T-helper 1 cell (primary cell): ENCODE measurements at regions not wholly inside any gene's neighbourhood (a gene's known extent, or its start where the extent isn't known, plus 50 kb on each side); places are given as distances from the start of the nearest gene placed in this dataset.
"Not testable (repeated sequence)": the region's sequence is repeated elsewhere in the genome, so short reads cannot be mapped to it uniquely, and the experiment has no call there.

Experiments
- DNase-seq, 5 donors: peaks; one replicate each; pipeline ENCODE4 v3.0.0-alpha.2; 2012 to 2020

- no peak for DNase-seq
Observed at GRCh38 chr4:24236532-24236931, 346.7 kb upstream of the PPARGC1A start.

GRCh38 chr4:24236120-24236519 lies 346.3 kb upstream of the PPARGC1A start:
- DNase-seq: no peak

- no peak for DNase-seq
Observed at GRCh38 chr4:24235618-24236017, 345.8 kb upstream of the PPARGC1A start.

DNA sequence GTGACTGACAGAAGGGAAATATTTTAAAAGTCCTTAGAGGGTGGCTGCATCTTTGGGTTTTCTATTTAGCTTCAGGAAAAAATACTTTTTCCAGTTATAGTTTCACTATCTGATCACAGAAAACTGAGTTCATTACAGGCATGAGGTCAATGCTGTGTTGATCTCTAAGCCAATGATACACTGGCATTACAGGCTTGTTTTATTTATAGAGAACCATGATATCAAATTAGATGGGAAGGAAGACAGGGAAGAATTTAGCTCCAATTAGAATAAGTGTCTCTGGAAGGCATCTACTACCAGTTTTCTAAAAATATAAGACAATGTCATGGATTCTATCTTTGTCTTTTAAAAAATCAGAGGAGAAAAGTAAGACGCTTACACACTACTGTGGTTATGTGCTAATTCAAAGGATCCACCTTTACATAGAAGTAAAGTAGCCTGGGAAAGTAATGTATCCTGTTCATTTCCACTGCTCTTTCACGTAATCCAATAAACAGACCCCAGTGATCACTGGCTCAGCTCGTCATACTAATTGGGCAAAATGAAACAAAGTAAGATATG lies 344.5 kb upstream of the PPARGC1A start:
- DNase-seq: no peak

DNA sequence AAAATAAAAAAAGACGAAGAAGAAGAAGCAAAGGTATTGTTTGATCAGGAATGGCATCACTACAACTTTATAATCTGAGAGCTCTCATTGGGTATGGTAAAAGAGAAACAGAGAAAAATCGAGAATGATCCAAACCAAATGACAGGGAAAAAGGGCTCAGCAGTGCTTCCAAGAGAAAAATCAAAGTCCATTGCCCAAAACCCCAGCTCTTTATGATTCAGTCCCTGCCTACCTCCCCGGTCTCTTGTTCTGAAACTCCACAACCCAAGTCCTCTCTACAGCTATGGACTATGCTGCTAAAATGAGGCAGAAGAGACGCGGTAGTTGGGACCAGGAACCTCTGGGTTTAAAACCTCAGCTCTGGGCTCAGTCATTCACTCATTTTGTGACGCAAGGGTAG lies 341.1 kb upstream of the PPARGC1A start:
- no peak for DNase-seq

GRCh38 chr4:24229978-24230377 lies 340.1 kb upstream of the PPARGC1A start:
- no peak for DNase-seq

- no peak for DNase-seq
Observed at GRCh38 chr4:24228692-24229091, 338.8 kb upstream of the PPARGC1A start.

GRCh38 chr4:24226667-24227066 lies 336.8 kb upstream of the PPARGC1A start:
- DNase-seq: no peak

- DNase-seq: no peak
Observed at GRCh38 chr4:24226023-24226422, 336.2 kb upstream of the PPARGC1A start.

- no peak for DNase-seq
Observed at GRCh38 chr4:24224446-24224845, 334.6 kb upstream of the PPARGC1A start.

- no peak for DNase-seq
Observed at GRCh38 chr4:24219209-24219608, 329.4 kb upstream of the PPARGC1A start.

- DNase-seq: no peak
Observed at GRCh38 chr4:24218566-24218965, 328.7 kb upstream of the PPARGC1A start.

DNA sequence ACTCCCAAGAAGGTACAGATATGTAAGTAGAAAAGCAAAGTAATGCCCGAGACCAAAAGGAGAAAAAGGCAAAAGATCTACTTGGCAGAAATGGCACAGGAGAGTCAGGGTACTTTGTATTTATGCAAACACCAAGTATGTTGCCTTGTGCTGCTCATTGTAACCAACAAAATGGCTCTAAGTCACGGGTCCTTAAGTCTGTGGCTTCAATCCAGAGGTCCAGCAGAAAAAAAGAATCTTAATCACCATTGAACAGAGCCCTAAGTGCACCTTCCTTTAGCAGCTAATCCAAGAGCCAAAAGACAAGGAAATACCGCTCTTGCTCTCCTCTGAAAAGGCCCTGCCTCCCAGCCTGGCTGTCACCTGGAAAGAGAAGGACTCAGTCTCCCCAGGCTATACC lies 324.9 kb upstream of the PPARGC1A start:
- no peak for DNase-seq

DNA sequence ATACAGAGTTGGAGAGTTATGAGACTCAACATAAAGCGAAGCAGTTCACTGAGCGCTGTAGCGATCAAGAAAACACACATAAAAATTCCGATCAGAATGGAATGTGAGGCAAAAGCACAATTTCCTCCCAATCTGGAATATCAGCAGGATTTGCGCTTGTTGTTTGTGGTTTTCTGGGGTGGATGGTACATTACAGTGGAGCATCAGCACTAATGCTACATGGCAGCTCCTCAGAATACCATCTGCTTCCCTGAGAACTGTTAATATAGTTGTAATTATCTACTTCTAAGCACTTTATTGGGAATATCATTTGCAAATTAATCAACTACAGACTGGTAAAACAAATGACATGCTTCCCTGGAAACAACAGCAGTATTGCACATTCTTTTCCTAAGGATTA lies 324.1 kb upstream of the PPARGC1A start:
- DNase-seq: no peak

DNA sequence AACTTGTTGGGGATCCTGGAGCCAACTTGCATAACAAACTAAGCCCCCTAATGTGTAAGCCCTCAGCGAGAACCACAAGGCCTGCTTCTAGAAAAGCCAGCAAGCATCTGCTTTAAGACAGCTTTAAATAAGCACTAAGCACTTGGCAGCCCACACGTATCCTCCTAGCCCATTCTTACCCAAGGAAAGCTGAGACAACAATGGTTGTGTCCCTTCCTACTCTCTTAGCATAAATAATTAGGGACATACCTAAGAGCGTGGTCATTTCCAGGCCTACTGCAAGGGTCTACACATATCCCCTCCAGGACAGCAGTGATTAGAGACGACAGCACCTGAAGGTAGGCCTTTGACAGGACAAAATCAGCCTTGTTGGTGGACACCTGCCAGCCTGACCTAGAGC lies 322.8 kb upstream of the PPARGC1A start:
- DNase-seq: no peak

- DNase-seq: no peak
Observed at GRCh38 chr4:24211856-24212255, 322.0 kb upstream of the PPARGC1A start.

- no peak for DNase-seq
Observed at GRCh38 chr4:24210332-24210902, 320.6 kb upstream of the PPARGC1A start.

DNA sequence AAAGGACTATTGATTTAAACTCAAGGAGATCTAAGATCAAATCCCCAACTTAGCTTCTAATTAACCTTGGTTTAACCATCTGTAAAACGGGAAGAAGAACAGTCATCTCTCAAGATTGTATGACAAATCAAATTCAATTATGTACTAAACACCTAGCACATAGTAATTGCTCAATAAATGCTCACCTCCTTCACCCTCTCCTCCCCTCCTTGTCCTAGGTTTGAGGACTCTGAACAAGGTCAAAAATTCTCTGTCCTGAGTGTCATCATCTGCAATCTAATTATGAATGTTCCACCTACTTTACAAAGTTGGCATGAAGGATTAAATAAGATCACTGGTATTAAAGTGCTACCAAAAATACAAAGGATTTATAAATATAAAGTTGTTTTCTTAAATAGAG lies 320.1 kb upstream of the PPARGC1A start:
- DNase-seq: no peak

DNA sequence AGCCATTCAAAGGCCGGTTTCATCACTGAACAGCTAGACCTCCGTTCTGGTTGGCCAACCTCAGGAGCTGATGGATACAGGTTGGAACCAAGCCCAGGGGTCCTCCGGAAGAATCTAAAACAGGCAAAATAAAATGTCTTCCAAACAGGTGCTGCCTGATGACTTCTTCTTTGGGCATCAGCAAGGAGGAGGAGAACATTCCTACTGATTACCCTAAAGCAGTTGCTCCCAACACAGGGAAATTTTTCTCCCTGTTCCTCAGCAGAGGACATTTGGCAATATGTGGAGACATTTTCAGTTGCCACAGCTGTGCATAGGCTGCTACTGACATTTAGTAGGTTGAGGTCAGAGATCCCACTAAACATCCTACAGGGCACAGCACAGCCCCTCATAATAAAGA lies 319.3 kb upstream of the PPARGC1A start:
- DNase-seq: no peak

- no peak for DNase-seq
Observed at GRCh38 chr4:24208691-24209090, 318.8 kb upstream of the PPARGC1A start.

DNA sequence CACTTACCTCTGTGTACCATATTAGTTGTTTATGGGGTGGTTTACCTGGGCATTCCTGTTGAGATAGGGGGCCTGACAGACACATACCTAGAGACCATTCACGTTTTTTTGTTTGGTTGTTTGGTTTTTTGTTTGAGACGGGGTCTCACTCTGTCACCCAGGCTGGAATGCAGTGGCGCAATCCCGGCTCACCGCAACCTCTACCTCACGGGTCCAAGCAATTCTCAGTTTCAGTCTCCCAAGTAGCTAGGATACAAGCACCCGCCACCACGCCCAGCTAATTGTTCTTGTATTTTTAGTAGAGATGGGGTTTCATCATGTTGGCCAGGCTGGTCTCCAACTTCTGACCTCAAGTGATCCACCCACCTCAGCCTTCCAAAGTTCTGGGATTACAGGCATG lies 314.9 kb upstream of the PPARGC1A start:
- DNase-seq: not testable (repeated sequence)

GRCh38 chr4:24203926-24204325 lies 314.1 kb upstream of the PPARGC1A start:
- no peak for DNase-seq

DNA sequence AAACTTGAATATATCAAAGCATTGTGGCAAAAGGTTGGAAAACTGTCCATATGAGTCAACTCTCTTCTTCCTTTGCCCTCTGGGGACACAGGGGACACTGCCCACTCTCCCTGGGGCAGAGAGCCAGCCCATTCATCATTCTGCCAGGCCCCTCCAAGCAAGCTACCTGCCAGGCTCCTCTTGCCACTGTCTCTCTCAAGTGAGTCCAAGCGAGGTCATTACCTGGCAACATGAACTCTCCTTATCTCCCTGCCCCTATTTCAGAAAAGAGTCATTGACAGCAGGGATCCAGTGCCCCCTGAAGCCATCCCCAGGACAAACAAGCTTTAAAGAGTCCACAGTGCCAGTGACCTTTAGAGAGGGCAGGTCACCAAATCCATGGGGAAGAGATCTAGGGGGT lies 312.7 kb upstream of the PPARGC1A start:
- DNase-seq: no peak

DNA sequence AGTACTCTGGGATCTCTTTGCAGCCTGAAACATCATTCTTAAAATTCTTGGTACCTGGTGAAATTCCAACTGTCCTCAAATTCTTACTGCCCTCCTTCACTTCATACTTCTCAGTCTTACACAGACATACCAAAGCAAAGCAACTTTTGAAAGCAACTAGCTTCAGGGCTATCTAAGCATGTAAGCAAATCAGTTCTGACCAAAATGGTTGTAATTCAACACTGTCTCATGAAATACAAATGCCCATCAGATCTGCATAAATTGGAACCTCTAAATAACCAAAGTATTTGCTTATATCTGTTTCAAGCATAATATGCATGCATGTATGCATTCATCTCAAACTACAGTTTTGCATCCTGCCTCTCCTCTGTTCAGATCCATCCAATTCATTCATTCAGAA lies 308.1 kb upstream of the PPARGC1A start:
- no peak for DNase-seq

DNA sequence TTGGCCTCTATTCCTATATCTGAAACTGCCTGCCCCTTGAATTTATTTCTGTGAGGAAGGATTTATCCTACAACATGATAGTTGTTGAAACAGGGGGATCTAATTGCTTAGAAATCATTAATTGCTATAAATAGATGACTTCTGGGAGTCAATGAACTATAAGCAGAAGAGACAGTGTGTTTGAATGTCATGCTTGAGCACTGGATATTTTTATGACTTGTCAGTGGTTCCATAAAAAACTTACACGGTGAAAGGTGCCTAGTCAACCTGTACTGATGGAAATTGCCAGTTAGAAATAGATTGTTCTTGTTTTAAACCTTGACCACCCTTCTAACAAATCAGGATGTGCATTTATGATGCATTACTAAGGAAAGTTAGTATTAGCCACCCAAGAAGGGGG lies 306.9 kb upstream of the PPARGC1A start:
- DNase-seq: no peak
